ENCODE measurements at regions not wholly inside any gene's neighbourhood (a gene's known extent, or its start where the extent isn't known, plus 50 kb on each side); places are given as distances from the start of the nearest gene placed in this dataset.

DNA sequence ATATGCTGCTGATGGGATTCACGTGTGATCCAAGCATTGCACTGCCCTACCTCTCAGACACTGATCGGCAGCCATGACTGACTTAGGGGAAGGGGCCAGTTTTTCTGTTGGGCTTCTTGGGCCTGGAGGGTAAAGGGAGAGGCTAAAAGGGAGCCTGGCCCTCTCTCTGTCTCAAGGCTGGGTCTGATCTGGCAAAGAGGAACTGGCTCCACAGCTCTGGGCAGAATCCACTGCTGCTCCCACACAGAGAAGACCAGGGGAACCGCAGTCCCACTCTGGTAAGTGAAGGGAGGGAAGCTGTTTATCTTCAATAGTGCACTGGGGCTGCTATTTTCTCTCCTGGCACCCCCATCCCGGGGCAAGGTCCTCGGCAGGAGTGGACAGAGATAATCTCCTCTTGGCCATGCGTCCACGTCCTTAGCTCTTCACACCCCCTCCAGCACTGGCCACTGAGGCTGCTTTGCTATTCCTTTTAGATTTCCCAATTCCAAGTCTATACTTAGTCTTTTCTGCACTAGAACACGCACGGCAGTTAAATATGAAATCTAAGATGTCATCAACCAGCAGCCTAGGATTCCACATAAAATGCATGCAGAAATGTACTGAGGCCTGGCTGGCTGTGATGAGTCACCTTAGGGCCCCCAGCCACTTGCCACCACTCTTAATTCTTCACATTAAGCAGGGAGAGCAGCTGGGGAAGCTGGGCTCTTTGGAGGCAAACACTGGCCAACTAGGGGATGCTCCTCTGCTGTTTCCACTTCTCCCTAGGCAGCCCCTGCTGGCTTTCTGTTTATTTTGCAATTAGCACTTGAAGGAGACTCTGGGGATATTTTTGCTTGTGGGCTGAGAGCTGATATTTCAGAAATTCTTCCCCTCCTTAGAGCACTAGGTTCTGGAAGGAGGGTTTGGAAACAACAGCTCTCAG lies 87.8 kb upstream of the ARMC2 start:
- peaks cover 6% of the 10 kb centered on the region for H3K4me1 Mint-ChIP-seq (ENCODE audit: insufficient read depth, unreplicated experiment)
- H3K27ac Mint-ChIP-seq (ENCODE audit: low read depth, unreplicated experiment), result no peak overlapping the region
- no TSS peak for BruUV-seq (replicated peaks)
- DNase-seq (ENCODE audit: unreplicated experiment), result no peak
- no peaks in the 10 kb centered on the region for H3K27me3 Mint-ChIP-seq (ENCODE audit: insufficient read depth, unreplicated experiment)
- H3K36me3 Mint-ChIP-seq (ENCODE audit: insufficient read depth, unreplicated experiment), result no peaks in the 10 kb centered on the region
- no peaks in the 10 kb centered on the region for H3K9me3 Mint-ChIP-seq (ENCODE audit: unreplicated experiment)
- ChIA-PET POLR2A (no interaction called here), CTCF (interaction anchor here (0.8 to 1.0 kb wide), 2 partner anchors 14 to 75 kb away, joined by 3 read pairs; no protein-coding TSS in a partner anchor)
- no peak overlapping the region for H3K4me3 Mint-ChIP-seq (ENCODE audit: unreplicated experiment)
- TF ChIP-seq, protein P1, sequence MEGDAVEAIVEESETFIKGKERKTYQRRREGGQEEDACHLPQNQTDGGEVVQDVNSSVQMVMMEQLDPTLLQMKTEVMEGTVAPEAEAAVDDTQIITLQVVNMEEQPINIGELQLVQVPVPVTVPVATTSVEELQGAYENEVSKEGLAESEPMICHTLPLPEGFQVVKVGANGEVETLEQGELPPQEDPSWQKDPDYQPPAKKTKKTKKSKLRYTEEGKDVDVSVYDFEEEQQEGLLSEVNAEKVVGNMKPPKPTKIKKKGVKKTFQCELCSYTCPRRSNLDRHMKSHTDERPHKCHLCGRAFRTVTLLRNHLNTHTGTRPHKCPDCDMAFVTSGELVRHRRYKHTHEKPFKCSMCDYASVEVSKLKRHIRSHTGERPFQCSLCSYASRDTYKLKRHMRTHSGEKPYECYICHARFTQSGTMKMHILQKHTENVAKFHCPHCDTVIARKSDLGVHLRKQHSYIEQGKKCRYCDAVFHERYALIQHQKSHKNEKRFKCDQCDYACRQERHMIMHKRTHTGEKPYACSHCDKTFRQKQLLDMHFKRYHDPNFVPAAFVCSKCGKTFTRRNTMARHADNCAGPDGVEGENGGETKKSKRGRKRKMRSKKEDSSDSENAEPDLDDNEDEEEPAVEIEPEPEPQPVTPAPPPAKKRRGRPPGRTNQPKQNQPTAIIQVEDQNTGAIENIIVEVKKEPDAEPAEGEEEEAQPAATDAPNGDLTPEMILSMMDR (IDR thresholded peaks at IDR 0.05; ENCODE audit: unreplicated experiment), result no peak
- intact Hi-C loops (cut with micrococcal nuclease), result no loop called here

DNA sequence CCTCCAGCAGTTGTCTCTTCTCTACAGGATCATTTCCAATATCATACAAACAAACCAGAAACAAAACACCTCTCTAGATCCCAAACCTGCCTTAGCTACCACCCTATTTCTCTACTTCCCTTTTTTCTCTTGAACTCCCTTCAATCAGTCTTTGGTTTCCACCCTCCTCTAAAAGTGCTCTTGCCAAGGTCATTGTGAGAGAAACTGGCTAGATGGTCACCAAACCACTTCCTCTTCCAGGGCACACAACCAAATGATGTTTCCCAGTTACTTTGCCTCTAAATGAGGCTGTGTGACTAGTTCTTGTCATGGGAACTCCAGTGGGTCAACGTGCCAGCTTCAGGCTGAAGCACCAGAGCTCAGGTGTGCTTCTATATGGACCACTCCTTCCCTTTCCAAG lies 85.8 kb upstream of the ARMC2 start:
- Mint-ChIP-seq H3K4me3 (ENCODE audit: unreplicated experiment) (no peak overlapping the region), H3K4me1 (ENCODE audit: insufficient read depth, unreplicated experiment) (peaks cover 6% of the 10 kb centered on the region), H3K27ac (ENCODE audit: low read depth, unreplicated experiment) (no peak overlapping the region), H3K36me3 (ENCODE audit: insufficient read depth, unreplicated experiment) (no peaks in the 10 kb centered on the region), H3K9me3 (ENCODE audit: unreplicated experiment) (no peaks in the 10 kb centered on the region), H3K27me3 (ENCODE audit: insufficient read depth, unreplicated experiment) (no peaks in the 10 kb centered on the region)
- DNase-seq (ENCODE audit: unreplicated experiment), result no peak
- no TSS peak for BruUV-seq (replicated peaks)
- CTCF ChIA-PET, result interaction anchor here (0.6 to 1.5 kb wide), 3 partner anchors 16 to 236 kb away, joined by 3 to 5 read pairs (median 5); no protein-coding TSS in a partner anchor
- TF ChIP-seq, protein P1 (IDR thresholded peaks at IDR 0.05; ENCODE audit: unreplicated experiment), result no peak
- intact Hi-C loops (cut with micrococcal nuclease), result no loop called here
- POLR2A ChIA-PET, result no interaction called here

DNA sequence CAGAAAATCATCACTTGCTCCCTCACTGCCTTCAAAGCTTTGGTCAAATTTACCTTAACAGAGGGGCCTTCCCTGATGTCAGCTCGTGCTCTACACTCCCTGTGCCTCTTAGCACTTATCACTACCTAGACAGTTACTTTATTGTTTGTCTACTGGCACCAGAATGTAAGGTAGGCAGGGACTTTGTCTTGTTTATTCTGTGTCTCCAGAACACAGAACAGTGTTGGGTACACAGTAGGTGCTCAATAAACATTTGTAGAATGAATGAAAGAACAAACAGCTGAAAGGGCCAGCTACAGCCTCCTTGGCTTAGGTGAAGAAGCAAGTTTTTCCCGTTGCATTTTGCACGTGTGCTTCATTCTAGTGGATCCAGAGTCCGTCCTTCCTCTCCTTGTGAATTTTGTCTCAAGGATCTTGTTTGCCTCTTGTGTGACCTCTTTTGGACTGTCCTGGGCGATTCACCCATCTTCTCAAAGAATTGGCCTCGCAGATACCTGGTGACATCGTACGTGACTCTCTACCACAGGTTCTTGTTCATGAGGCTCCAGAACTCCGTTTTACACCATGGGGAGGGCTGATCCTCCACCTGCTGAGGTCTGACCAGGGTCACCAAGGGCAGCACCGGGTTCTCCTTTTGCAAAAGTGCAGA lies 84.2 kb upstream of the ARMC2 start:
- ChIA-PET POLR2A (no interaction called here), CTCF (interaction anchor here (0.7 kb wide), 1 partner anchor 16 kb away, joined by 4 read pairs; no protein-coding TSS in a partner anchor)
- no peak for DNase-seq (ENCODE audit: unreplicated experiment)
- no TSS peak for BruUV-seq (replicated peaks)
- Mint-ChIP-seq H3K4me3 (ENCODE audit: unreplicated experiment) (no peak overlapping the region), H3K27me3 (ENCODE audit: insufficient read depth, unreplicated experiment) (no peaks in the 10 kb centered on the region), H3K36me3 (ENCODE audit: insufficient read depth, unreplicated experiment) (no peaks in the 10 kb centered on the region), H3K4me1 (ENCODE audit: insufficient read depth, unreplicated experiment) (peaks cover 6% of the 10 kb centered on the region), H3K9me3 (ENCODE audit: unreplicated experiment) (no peaks in the 10 kb centered on the region), H3K27ac (ENCODE audit: low read depth, unreplicated experiment) (no peak overlapping the region)
- intact Hi-C loops (cut with micrococcal nuclease), result no loop called here
- TF ChIP-seq, protein P1 (IDR thresholded peaks at IDR 0.05; ENCODE audit: unreplicated experiment), result no peak

DNA sequence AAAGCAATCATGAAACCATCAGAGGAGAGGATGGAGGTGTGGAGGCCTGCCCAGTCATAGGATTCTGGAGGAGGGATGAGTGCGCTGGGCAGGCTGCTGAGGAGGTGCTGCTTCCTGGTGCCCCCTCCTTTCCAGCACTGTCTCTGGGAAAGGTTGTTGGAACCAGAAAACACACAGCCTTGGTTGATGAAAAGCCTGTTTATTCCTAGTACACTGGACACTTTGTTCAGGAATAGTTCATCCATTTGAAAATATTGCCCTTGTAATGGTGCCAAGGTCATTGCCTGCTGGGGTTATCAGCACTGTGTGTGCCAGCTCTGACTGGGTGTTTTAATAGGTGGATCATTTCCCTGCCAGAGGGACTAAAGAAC lies 83.7 kb upstream of the ARMC2 start:
- Mint-ChIP-seq H3K36me3 (ENCODE audit: insufficient read depth, unreplicated experiment) (no peaks in the 10 kb centered on the region), H3K4me1 (ENCODE audit: insufficient read depth, unreplicated experiment) (peaks cover 6% of the 10 kb centered on the region), H3K27me3 (ENCODE audit: insufficient read depth, unreplicated experiment) (no peaks in the 10 kb centered on the region), H3K9me3 (ENCODE audit: unreplicated experiment) (no peaks in the 10 kb centered on the region), H3K4me3 (ENCODE audit: unreplicated experiment) (no peak overlapping the region), H3K27ac (ENCODE audit: low read depth, unreplicated experiment) (no peak overlapping the region)
- no TSS peak for BruUV-seq (replicated peaks)
- ChIA-PET CTCF (no interaction called here), POLR2A (no interaction called here)
- TF ChIP-seq, protein P1 (IDR thresholded peaks at IDR 0.05; ENCODE audit: unreplicated experiment), result no peak
- intact Hi-C loops (cut with micrococcal nuclease), result no loop called here
- DNase-seq (ENCODE audit: unreplicated experiment), result no peak

Measured in MCF 10A (cell line).